Heart left ventricle (tissue), 16 donors: ENCODE measurements at regions not wholly inside any gene's neighbourhood (a gene's known extent, or its start where the extent isn't known, plus 50 kb on each side); places are given as distances from the start of the nearest gene placed in this dataset.

ENCODE experiments used
- ATAC-seq, 4 donors: fragments of 200-7000 bp; cut with Tn5 transposase; one replicate each; pipeline ENCODE4 v1.9.1; 2020 to 2022; ENCODE audit warnings: moderate library complexity in 4 of 4, mild to moderate bottlenecking in 3 of 4, moderate number of reproducible peaks in 1 of 4
- DNase-seq, 5 donors: peaks; one replicate each; pipeline ENCODE4 v3.0.0-alpha.2; 2020
- H3K27ac ChIP-seq, 12 donors: fragments of 200-600 bp; sonication (generic) in 4 of 12; one replicate each; pipeline versions ENCODE4 v1.5.0 to v1.8.0; 2016 to 2022; ENCODE audit warnings: mild to moderate bottlenecking in 2 of 12
- H3K27me3 ChIP-seq, 9 donors: fragments of 200-600 bp; sonication (generic) in 2 of 9; one replicate each; pipeline versions ENCODE4 v1.5.1 to v1.8.0; 2016 to 2022; ENCODE audit warnings: mild to moderate bottlenecking in 3 of 9
- H3K36me3 ChIP-seq, 9 donors: fragments of 200-600 bp; sonication (generic) in 2 of 9; one replicate each; pipeline versions ENCODE4 v1.5.0 to v1.8.0; 2018 to 2022; ENCODE audit warnings: mild to moderate bottlenecking in 2 of 9
- H3K4me1 ChIP-seq, 12 donors: fragments of 200-600 bp; sonication (generic) in 4 of 12; one replicate each; pipeline versions ENCODE4 v1.5.0 to v1.8.0; 2016 to 2022; ENCODE audit warnings: mild to moderate bottlenecking in 3 of 12
- H3K4me3 ChIP-seq, 12 donors: fragments of 200-600 bp; sonication (generic) in 4 of 12; one replicate each; pipeline versions ENCODE4 v1.5.0 to v1.8.0; 2017 to 2022; ENCODE audit warnings: mild to moderate bottlenecking in 9 of 12, moderate library complexity in 4 of 12
- H3K9me3 ChIP-seq, 12 donors: fragments of 200-600 bp; sonication (generic) in 4 of 12; one replicate each; pipeline versions ENCODE4 v1.5.0 to v1.8.0; 2016 to 2022; ENCODE audit warnings: mild to moderate bottlenecking in 1 of 12
- CTCF ChIP-seq, 12 donors: fragments of 200-600 bp; sonication (generic) in 4 of 12; IDR thresholded peaks; one replicate each; pipeline versions ENCODE4 v1.5.0 to v1.8.0; 2018 to 2022; ENCODE audit warnings: antibody characterized with exemption in 12 of 12, mild to moderate bottlenecking in 5 of 12
- POLR2A ChIP-seq, 2 donors: fragments of 450-650 bp; IDR thresholded peaks; one replicate each; pipeline ENCODE4 v1.6.1; 2017; ENCODE audit warnings: antibody characterized with exemption in 2 of 2, mild to moderate bottlenecking in 2 of 2, moderate library complexity in 2 of 2
- WGBS, 4 donors: extraction: QIAGEN DNeasy Blood & Tissue Kit in 2 of 4; methylation state at CpG; one replicate each; pipeline versions ENCODE4 v1.1.5 to v1.1.7; 2013 to 2018; 5-methylcytosine and 5-hydroxymethylcytosine counted together
- intact Hi-C, 10 donors: fragments of 100-400 bp; cut with DNase I; formaldehyde crosslinking; loops; one replicate each; pipeline versions ENCODE4 v1.11.1 to v1.14.2; 2022
- donor health status: ischemic (EF 13 %, LVEDD 7.1; RV severe dilation, severe dysfunction).
- donor health status: healthy with polysubstance abuse.
- donor health status: DM: no; HTN: yes; CAD: no.
- donor health status: DM: no; HTN: no; CAD: no.
- donor health status: ischemic (EF 25% LVEDD 6.9; RV normal size, moderate dysfunction).
- donor health status: ischemic (EF 25% LVEDD 5.7; RV mildly dilated, moderate dysfunction).
- donor health status: healthy.
- donor health status: DM: yes; HTN: yes; CAD: no.
- donor health status: ischemic (EF 35%, LVEDD 5.7; RV mildly dilated, moderate dysfunction).
- donor health status: nonischemic (EF 11% LVEDD 7.7; RV severe dilation, severe dysfunction).
- donor health status: DM: yes; HTN: yes; CAD: no.
- donor health status: PGD.
- donor health status: ischemic (EF 29% LVEDD 5.4; RV normal size, mild dysfunction).
- donor health status: nonischemic (EF 23%, LVEDD 6.1; RV moderate dilation, normal function).

- 91 to 96% (median 94%) methylated on average over 8 to 9 of the region's 9 CpGs for WGBS, 4 donors
- intact Hi-C loops, result no loop called here
- Histone ChIP-seq H3K9me3 (peaks cover 0 to 24% (median 2%) of the 10 kb centered on the region in 12 donors), H3K4me3 (no peak overlapping the region), H3K27me3 (no peaks in the 10 kb centered on the region), H3K4me1 (peaks cover 11 to 31% (median 25%) of the 10 kb centered on the region in 12 donors), H3K27ac (no peak overlapping the region), H3K36me3 (no peaks in the 10 kb centered on the region)
- no peak for TF ChIP-seq CTCF (IDR thresholded peaks at IDR 0.05)
- no peak for TF ChIP-seq POLR2A (IDR thresholded peaks at IDR 0.05)
- ATAC-seq (no peak), DNase-seq (no peak)
Measured at GRCh38 chr6:167553736-167554119, 228.8 kb downstream of the TTLL2 start.

DNA sequence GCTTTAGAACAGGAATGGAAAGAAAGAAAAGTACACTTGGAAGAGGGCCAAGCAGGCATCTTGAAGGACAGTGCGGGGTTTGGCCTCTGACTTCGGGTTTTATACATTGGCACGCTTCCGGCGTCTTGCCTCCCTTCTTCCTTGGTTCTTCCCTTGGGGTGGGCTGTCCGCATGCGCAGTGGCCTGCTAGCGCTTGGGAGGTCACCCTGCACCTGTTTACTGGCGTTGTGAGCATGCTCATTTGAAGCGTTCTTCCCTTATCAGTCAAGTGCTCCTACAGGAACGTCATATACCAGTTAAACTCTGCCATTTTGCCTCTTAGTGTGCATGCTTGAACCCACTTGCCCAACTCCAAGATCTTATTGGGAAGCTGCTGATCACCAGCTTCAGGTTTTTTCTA lies 230.0 kb downstream of the TTLL2 start:
- ATAC-seq (no peak), DNase-seq (no peak)
- Histone ChIP-seq H3K4me1 (peaks cover 11 to 33% (median 27%) of the 10 kb centered on the region in 12 donors), H3K4me3 (no peak overlapping the region), H3K36me3 (no peaks in the 10 kb centered on the region), H3K9me3 (peaks cover 0 to 24% (median 2%) of the 10 kb centered on the region in 12 donors), H3K27ac (no peak overlapping the region), H3K27me3 (no peaks in the 10 kb centered on the region)
- intact Hi-C loops, result no loop called here
- WGBS, 4 donors, result 91 to 94% (median 93%) methylated on average over 11 of the region's 11 CpGs
- TF ChIP-seq CTCF (IDR thresholded peaks at IDR 0.05) (no peak), POLR2A (IDR thresholded peaks at IDR 0.05) (no peak)

DNA sequence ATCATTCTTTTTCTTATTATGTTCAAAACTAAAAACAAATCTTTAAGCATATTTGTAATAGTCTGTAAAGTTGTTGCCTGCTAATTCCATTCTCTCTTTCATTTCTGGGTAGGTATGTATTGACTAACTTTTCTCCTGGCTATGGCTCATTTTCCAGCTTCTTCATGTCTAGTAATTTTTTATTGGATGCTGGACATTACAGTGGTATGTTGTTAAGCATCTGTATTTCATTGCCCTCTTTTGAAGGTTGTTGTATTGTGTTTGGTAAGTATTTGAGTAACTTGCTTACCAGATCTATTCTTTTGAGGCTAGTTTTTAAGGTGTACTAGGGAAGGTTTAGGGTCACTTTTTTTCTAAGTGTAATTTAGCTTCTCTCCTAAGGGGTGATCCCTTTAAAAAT lies 230.9 kb downstream of the TTLL2 start:
- Histone ChIP-seq H3K36me3 (no peaks in the 10 kb centered on the region), H3K27ac (no peak overlapping the region), H3K27me3 (no peaks in the 10 kb centered on the region), H3K4me3 (no peak overlapping the region), H3K9me3 (peaks cover 0 to 24% (median 2%) of the 10 kb centered on the region in 12 donors), H3K4me1 (peaks cover 6 to 24% (median 20%) of the 10 kb centered on the region in 12 donors)
- TF ChIP-seq POLR2A (IDR thresholded peaks at IDR 0.05) (no peak), CTCF (IDR thresholded peaks at IDR 0.05) (no peak)
- intact Hi-C loops, result no loop called here
- no peak for ATAC-seq
- DNase-seq, result no peak

DNA sequence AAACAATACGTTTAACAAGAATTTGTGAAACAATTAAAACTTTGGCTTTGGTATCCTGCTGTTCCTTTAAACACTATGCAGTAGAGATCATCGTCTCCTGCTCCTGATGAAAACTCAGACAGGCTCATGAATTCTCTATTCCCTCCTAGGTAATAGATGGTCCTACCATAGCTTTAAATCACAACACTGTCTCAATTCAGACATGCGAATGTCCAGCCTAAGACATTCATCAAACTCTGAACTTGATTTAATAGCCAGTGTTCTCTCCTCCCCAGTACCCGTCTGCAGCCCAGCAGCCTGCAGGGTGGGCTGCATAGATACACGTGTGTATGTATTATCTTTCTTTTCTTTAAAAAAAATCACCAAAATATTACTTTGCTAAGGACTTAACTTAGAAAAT lies 232.8 kb downstream of the TTLL2 start:
- Histone ChIP-seq H3K9me3 (peaks cover 0 to 24% (median 2%) of the 10 kb centered on the region in 12 donors), H3K27me3 (no peaks in the 10 kb centered on the region), H3K27ac (no peak overlapping the region), H3K36me3 (no peaks in the 10 kb centered on the region), H3K4me1 (peaks cover 0 to 13% (median 9%) of the 10 kb centered on the region in 12 donors), H3K4me3 (no peak overlapping the region)
- intact Hi-C loops, result no loop called here
- ATAC-seq, result no peak
- DNase-seq, result no peak
- 92 to 97% (median 95%) methylated on average over 5 of the region's 5 CpGs for WGBS, 4 donors
- TF ChIP-seq POLR2A (IDR thresholded peaks at IDR 0.05) (no peak), CTCF (IDR thresholded peaks at IDR 0.05) (no peak)
